ENCODE measurements at regions not wholly inside any gene's neighbourhood (a gene's known extent, or its start where the extent isn't known, plus 50 kb on each side); places are given as distances from the start of the nearest gene placed in this dataset.
"Not testable (repeated sequence)": the region's sequence is repeated elsewhere in the genome, so short reads cannot be mapped to it uniquely, and the experiment has no call there.

DNA sequence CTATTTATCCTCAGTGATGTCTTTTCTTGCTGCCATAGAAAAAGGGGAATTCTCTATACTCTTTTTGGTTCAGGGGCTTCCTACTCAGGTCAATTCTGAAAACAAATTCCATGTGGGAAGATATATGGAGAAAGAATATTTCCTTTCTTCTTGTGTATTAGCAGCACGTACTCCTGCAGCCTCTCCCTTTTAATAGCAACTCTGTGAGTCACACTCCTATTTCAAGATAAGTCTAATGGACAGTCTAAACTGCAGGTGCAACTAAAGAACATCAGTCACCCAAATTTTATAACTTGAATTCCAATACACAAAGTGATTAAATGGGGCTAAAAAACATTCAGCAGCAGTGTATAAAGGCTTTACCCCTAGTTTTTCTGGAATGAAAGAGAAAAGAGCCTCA lies 942.2 kb downstream of the CNTNAP5 start:
- Mint-ChIP-seq H3K36me3 (ENCODE audit: low read depth) (no peaks in the 10 kb centered on the region), H3K27me3 (no peaks in the 10 kb centered on the region), H3K4me3 (no peak overlapping the region), H3K4me1 (no peaks in the 10 kb centered on the region), H3K27ac (no peak overlapping the region), H3K9me3 (no peaks in the 10 kb centered on the region)
- CTCF ChIA-PET = no interaction called here
- no peak for DNase-seq
- POLR2A ChIA-PET = no interaction called here

DNA sequence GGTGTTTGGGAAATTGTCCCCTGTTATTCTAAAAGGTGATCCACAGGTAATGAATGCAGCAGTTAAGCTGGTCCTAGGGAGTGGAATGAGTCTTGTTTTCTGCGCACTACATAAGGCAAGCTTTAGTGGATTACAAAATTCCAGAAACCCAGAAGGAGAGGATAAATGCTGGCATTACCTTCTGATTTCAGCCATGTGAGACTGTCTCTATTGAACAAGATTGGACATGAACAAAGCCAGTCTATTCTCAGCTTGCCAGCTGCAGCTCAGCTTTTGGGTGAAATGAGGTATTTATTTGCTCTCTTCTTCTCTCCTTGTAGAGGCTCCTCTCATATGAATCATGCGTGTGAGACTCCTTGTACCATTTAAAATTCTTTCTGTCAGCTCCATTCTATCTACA lies 944.9 kb downstream of the CNTNAP5 start:
- no peak for DNase-seq
- Mint-ChIP-seq H3K4me1 (no peaks in the 10 kb centered on the region), H3K27ac (no peak overlapping the region), H3K4me3 (no peak overlapping the region), H3K36me3 (ENCODE audit: low read depth) (no peaks in the 10 kb centered on the region), H3K9me3 (no peaks in the 10 kb centered on the region), H3K27me3 (no peaks in the 10 kb centered on the region)
- ChIA-PET POLR2A (no interaction called here), CTCF (interaction anchor here (0.7 kb wide), 1 partner anchor 928 kb away, joined by 3 read pairs; no protein-coding TSS in a partner anchor)

- POLR2A ChIA-PET = no interaction called here
- no peaks in the 10 kb centered on the region for H3K36me3 Mint-ChIP-seq (ENCODE audit: low read depth)
- no peak overlapping the region for H3K4me3 Mint-ChIP-seq
- CTCF ChIA-PET = interaction anchor here (0.5 kb wide), 1 partner anchor 19 kb away, joined by 3 read pairs; no protein-coding TSS in a partner anchor
- no peaks in the 10 kb centered on the region for H3K9me3 Mint-ChIP-seq
- H3K27me3 Mint-ChIP-seq = no peaks in the 10 kb centered on the region
- H3K4me1 Mint-ChIP-seq = no peaks in the 10 kb centered on the region
- no peak overlapping the region for H3K27ac Mint-ChIP-seq
- DNase-seq = no peak
Measured at GRCh38 chr2:124973396-124973795, 948.3 kb downstream of the CNTNAP5 start.

- Mint-ChIP-seq H3K9me3 (no peaks in the 10 kb centered on the region), H3K27me3 (no peaks in the 10 kb centered on the region), H3K27ac (no peak overlapping the region), H3K4me3 (no peak overlapping the region), H3K4me1 (no peaks in the 10 kb centered on the region), H3K36me3 (ENCODE audit: low read depth) (no peaks in the 10 kb centered on the region)
- CTCF ChIA-PET = no interaction called here
- DNase-seq = no peak
- POLR2A ChIA-PET = no interaction called here
Measured at GRCh38 chr2:124975224-124975623, 950.1 kb downstream of the CNTNAP5 start.

DNA sequence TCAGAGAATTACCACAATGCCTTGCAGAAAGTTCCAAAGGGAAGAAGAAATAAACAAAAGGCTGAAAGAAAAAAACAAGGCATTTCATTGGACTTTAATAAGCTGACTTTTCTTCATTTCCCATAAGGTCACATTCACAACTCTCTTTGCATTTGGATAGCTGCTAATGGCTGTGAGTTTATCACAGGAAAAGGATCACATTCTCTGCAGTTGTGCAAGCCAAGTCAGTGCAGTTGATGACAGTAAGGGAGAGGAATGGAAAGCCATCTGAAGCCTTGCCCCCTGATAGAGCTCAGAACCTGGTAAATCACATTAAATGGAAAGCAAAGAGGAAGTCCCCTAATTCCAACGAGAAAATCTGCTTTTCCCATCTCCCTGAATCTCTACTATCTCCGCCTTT lies 950.6 kb downstream of the CNTNAP5 start:
- H3K9me3 Mint-ChIP-seq = no peaks in the 10 kb centered on the region
- H3K4me3 Mint-ChIP-seq = no peak overlapping the region
- H3K4me1 Mint-ChIP-seq = no peaks in the 10 kb centered on the region
- DNase-seq = no peak
- ChIA-PET POLR2A (no interaction called here), CTCF (no interaction called here)
- H3K27ac Mint-ChIP-seq = no peak overlapping the region
- H3K36me3 Mint-ChIP-seq (ENCODE audit: low read depth) = no peaks in the 10 kb centered on the region
- H3K27me3 Mint-ChIP-seq = no peaks in the 10 kb centered on the region

DNA sequence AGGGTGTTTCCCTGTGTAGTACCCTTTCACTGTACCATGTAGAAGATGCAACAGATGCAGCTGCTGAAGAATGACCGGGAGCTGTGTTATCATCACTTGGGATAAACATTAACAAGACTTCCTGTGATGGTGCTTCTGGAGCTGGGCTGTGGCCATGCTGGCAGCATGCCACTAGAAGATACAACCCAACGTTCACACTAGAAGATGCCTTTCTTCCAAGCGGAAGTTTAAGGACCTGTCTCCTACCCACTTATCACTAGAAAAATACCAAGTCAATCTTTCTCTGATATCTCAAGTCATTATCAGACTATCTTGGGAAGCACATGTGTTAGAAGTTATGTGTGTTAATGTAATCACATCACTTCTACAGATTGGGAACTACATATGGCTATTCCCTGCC lies 953.5 kb downstream of the CNTNAP5 start:
- CTCF ChIA-PET = no interaction called here
- H3K4me3 Mint-ChIP-seq = no peak overlapping the region
- no peaks in the 10 kb centered on the region for H3K27me3 Mint-ChIP-seq
- no peak for DNase-seq
- no peak overlapping the region for H3K27ac Mint-ChIP-seq
- no peaks in the 10 kb centered on the region for H3K4me1 Mint-ChIP-seq
- no peaks in the 10 kb centered on the region for H3K36me3 Mint-ChIP-seq (ENCODE audit: low read depth)
- H3K9me3 Mint-ChIP-seq = no peaks in the 10 kb centered on the region
- POLR2A ChIA-PET = no interaction called here

DNA sequence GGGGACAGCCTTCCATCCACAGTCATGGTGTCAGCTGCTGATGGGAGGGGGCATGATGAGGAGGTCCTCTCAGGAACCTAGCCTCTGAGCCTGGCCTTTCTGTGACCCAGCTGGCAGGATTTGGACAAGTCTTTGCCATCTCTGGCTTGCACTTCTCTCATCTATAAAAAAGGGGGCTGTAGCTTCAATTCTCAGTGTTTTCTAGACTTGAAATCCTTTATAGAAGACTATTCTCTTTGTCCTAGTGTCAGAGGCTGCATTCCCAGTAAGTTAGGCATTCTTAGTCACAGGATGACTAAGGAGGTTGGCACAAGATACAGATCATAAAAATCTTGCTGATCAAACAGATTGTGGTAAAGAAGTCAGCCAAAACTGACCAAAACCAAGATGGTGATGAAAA lies 958.5 kb downstream of the CNTNAP5 start:
- no peak for DNase-seq
- Mint-ChIP-seq H3K4me1 (no peaks in the 10 kb centered on the region), H3K4me3 (no peak overlapping the region), H3K36me3 (ENCODE audit: low read depth) (no peaks in the 10 kb centered on the region), H3K9me3 (no peaks in the 10 kb centered on the region), H3K27ac (no peak overlapping the region), H3K27me3 (no peaks in the 10 kb centered on the region)
- CTCF ChIA-PET = no interaction called here
- POLR2A ChIA-PET = no interaction called here

DNA sequence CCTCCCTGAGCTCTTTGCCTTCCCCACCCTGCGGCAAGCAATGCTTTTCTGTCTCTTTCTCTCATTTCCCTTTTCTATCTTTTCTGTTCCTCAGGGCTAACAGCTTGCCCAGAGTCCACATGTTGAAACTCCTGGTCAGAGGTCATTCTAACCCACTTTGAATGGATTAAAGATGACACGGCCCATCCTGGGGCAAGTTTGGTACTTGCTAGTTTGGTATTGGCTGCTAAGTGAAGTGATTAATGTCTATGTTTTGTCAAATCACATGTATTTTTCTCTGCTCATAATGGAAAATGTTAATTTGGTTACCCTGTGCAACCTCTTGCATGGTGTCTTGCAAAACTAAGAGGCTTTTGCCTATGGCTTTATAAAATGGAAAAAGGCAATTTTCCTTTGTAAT lies 960.2 kb downstream of the CNTNAP5 start:
- POLR2A ChIA-PET = no interaction called here
- no peak overlapping the region for H3K27ac Mint-ChIP-seq
- H3K4me1 Mint-ChIP-seq = no peaks in the 10 kb centered on the region
- no peak overlapping the region for H3K4me3 Mint-ChIP-seq
- H3K36me3 Mint-ChIP-seq (ENCODE audit: low read depth) = no peaks in the 10 kb centered on the region
- CTCF ChIA-PET = no interaction called here
- no peak for DNase-seq
- no peaks in the 10 kb centered on the region for H3K9me3 Mint-ChIP-seq
- H3K27me3 Mint-ChIP-seq = no peaks in the 10 kb centered on the region

GRCh38 chr2:124986136-124986535 lies 961.0 kb downstream of the CNTNAP5 start:
- ChIA-PET CTCF (interaction anchor here (0.6 kb wide), 1 partner anchor 584 kb away, joined by 3 read pairs; no protein-coding TSS in a partner anchor), POLR2A (no interaction called here)
- Mint-ChIP-seq H3K9me3 (no peaks in the 10 kb centered on the region), H3K4me3 (no peak overlapping the region), H3K27ac (no peak overlapping the region), H3K27me3 (no peaks in the 10 kb centered on the region), H3K4me1 (no peaks in the 10 kb centered on the region), H3K36me3 (ENCODE audit: low read depth) (no peaks in the 10 kb centered on the region)
- no peak for DNase-seq

DNA sequence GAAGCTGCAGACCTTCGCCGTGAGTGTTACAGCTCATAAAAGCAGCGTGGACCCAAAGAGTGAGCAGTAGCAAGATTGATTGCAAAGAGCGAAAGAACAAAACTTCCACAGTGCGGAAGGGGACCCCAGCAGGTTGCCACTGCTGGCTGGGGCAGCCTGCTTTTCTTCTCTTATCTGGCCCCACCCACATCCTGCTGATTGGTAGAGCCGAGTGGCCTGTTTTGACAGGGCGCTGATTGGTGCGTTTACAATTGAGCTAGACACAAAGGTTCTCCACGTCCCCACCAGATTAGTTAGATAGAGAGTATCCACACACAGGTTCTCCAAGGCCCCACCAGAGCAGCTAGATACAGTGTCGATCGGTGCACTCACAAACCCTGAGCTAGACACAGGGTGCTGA lies 961.8 kb downstream of the CNTNAP5 start:
- CTCF ChIA-PET; H3K36me3 Mint-ChIP-seq (ENCODE audit: low read depth); POLR2A ChIA-PET; H3K27ac Mint-ChIP-seq; H3K9me3 Mint-ChIP-seq; H3K27me3 Mint-ChIP-seq; H3K4me1 Mint-ChIP-seq; H3K4me3 Mint-ChIP-seq; DNase-seq: not testable (repeated sequence)

- H3K4me1 Mint-ChIP-seq; DNase-seq; H3K4me3 Mint-ChIP-seq; CTCF ChIA-PET; H3K27ac Mint-ChIP-seq; H3K9me3 Mint-ChIP-seq; H3K36me3 Mint-ChIP-seq (ENCODE audit: low read depth); H3K27me3 Mint-ChIP-seq: not testable (repeated sequence)
- POLR2A ChIA-PET = interaction anchor here (0.7 kb wide), 1 partner anchor 417 kb away, joined by 4 read pairs; no protein-coding TSS in a partner anchor
Measured at GRCh38 chr2:124987436-124987835, 962.3 kb downstream of the CNTNAP5 start.

DNA sequence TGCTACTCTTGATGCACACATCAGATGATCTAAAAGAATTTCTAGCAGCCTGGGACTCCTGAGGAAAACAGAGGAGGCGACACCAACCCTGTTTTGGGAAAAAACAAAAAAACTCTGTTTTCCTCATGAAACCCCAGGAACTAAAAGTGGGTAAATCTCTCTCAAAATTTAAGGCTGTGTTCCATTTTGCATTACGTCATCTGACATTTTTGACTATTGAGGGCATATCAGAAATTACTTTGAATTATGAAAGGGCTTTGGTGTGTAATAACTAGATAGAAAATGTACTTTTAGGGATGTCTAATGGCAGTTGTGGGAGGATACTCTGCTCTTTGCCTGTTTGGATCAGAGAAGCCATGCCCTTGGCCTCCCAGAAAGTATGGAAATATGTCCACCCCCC lies 963.0 kb downstream of the CNTNAP5 start:
- ChIA-PET POLR2A (interaction anchor here (0.7 kb wide), 1 partner anchor 417 kb away, joined by 4 read pairs; no protein-coding TSS in a partner anchor), CTCF (no interaction called here)
- no peak for DNase-seq
- no peaks in the 10 kb centered on the region for H3K27me3 Mint-ChIP-seq
- no peaks in the 10 kb centered on the region for H3K9me3 Mint-ChIP-seq
- H3K27ac Mint-ChIP-seq = no peak overlapping the region
- no peaks in the 10 kb centered on the region for H3K36me3 Mint-ChIP-seq (ENCODE audit: low read depth)
- no peak overlapping the region for H3K4me3 Mint-ChIP-seq
- no peaks in the 10 kb centered on the region for H3K4me1 Mint-ChIP-seq

- no peak for DNase-seq
- Mint-ChIP-seq H3K9me3 (no peaks in the 10 kb centered on the region), H3K4me1 (no peaks in the 10 kb centered on the region), H3K36me3 (ENCODE audit: low read depth) (no peaks in the 10 kb centered on the region), H3K4me3 (no peak overlapping the region), H3K27me3 (no peaks in the 10 kb centered on the region), H3K27ac (no peak overlapping the region)
- ChIA-PET CTCF (no interaction called here), POLR2A (no interaction called here)
Measured at GRCh38 chr2:124988794-124989193, 963.7 kb downstream of the CNTNAP5 start.

DNA sequence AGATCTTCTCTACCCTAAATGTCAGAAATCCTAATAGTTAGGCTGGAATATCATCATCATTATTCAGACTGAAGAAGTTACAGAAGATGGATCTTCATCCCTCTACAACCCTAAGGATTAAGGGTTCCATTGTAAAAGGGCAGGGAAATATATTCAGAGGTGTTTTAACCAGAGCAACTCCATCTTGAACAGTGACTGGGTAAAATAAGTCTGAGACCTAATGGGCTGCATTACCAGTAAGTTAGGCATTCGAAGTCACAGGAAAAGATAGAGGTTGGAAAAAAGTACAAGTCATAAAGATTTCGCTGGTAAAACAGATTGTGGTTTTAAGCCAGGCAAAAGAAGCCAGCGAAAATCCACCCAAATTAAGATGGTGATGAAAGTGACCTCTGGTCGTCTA lies 968.7 kb downstream of the CNTNAP5 start:
- Mint-ChIP-seq H3K27ac (no peak overlapping the region), H3K36me3 (ENCODE audit: low read depth) (no peaks in the 10 kb centered on the region), H3K4me3 (no peak overlapping the region), H3K27me3 (no peaks in the 10 kb centered on the region), H3K4me1 (no peaks in the 10 kb centered on the region), H3K9me3 (peaks cover 5% of the 10 kb centered on the region)
- CTCF ChIA-PET = no interaction called here
- POLR2A ChIA-PET = no interaction called here
- no peak for DNase-seq
